PC-3 (cell line): ENCODE measurements at regions not wholly inside any gene's neighbourhood (a gene's known extent, or its start where the extent isn't known, plus 50 kb on each side); places are given as distances from the start of the nearest gene placed in this dataset.

Experiments used
- EZH2phosphoT487 ChIP-seq: fragments of 300-600 bp; sonication (generic); IDR thresholded peaks from 2 replicates; pipeline ENCODE4 v1.6.1; 2018; ENCODE audit warnings: mild to moderate bottlenecking, antibody characterized with exemption, low read length, borderline replicate concordance
- TF ChIP-seq, protein P1 (sequence below): fragments of 300-600 bp; sonication (generic); conservative IDR thresholded peaks from 2 replicates; pipeline ENCODE4 v1.5.1; 2017; ENCODE audit warnings: antibody characterized with exemption, low read depth, mild to moderate bottlenecking, low read length

DNA sequence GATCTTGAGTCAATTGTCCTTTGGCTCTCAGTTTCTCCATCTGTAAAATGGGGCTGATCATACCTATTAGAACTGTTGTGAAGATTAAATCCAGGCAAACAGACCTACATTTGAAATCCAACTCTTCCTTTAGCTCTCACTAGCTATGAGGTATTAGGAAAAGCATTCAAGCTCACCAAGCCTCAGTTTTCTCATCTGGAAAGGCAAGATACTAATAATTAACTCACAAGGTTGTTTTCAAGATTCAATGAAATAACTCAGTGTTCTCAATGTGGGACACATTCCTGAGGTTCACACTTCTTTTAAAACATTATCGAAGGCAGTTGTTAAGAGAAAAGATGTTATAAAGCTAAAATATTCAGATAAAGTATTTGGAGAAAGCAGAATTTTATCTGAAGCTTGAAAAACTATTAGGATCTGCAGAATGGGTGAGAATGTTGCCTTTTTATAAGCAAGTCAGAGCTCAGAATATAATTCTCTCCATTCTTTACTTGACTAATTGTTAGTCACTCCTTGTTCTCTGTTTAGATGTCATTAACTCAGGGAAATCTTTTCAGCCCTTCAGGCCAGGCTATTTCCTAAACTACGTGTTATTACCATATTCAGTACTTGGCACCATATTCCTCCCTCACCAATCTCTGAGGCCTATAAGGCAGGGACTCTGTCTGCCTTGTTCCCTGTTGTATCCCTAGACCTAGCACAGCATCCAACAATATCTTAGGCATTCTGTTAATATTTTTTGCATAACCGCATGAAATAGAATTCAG, 72.0 kb upstream of the VAV3 start:
- TF ChIP-seq, protein P1, sequence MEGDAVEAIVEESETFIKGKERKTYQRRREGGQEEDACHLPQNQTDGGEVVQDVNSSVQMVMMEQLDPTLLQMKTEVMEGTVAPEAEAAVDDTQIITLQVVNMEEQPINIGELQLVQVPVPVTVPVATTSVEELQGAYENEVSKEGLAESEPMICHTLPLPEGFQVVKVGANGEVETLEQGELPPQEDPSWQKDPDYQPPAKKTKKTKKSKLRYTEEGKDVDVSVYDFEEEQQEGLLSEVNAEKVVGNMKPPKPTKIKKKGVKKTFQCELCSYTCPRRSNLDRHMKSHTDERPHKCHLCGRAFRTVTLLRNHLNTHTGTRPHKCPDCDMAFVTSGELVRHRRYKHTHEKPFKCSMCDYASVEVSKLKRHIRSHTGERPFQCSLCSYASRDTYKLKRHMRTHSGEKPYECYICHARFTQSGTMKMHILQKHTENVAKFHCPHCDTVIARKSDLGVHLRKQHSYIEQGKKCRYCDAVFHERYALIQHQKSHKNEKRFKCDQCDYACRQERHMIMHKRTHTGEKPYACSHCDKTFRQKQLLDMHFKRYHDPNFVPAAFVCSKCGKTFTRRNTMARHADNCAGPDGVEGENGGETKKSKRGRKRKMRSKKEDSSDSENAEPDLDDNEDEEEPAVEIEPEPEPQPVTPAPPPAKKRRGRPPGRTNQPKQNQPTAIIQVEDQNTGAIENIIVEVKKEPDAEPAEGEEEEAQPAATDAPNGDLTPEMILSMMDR: no peak
- TF ChIP-seq EZH2phosphoT487: no peak
